ENCODE measurements at regions not wholly inside any gene's neighbourhood (a gene's known extent, or its start where the extent isn't known, plus 50 kb on each side); places are given as distances from the start of the nearest gene placed in this dataset.
A peak's percentile ranks its signal among the peaks of the same experiment; 100 is the strongest.

DNA sequence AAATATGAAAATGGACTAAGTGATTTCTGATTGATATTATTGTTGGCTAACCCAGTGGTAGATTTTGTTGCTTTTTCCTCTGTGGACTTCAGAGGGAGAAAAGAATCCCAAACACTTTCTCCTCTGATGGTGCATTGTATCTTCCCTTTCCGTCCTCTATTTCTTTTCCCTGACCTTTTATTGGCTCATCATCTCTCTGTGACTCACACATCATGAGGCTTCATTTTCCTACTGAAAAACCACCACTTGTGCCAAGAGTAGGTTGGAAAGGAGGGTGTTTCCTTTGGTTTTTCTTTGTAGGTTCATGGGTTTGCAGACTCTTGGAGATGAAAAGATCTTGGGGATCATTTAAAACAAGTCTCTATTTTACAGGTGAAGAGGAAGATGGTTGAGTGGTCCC, 311.7 kb upstream of the JAG1 start:
- H3K27ac ChIP-seq, result peak overlapping the region in 7 of 12 donors; percentile 7 to 59 (median 52)
- DNase-seq (no peak), ATAC-seq (peak in 2 of 4 donors; percentile 23 to 37)
- 28 to 39% (median 31%) methylated on average over 1 of the region's 1 CpG for WGBS, 4 donors
- H3K4me3 ChIP-seq, result no peak overlapping the region
- intact Hi-C loops (cut with DNase I), result loop anchor here in 1 of 10 donors (10.0 kb wide), 1 partner anchor 311 kb away; the partner anchor contains the start of gene JAG1
- H3K27me3 ChIP-seq, result no peaks in the 10 kb centered on the region
- peaks cover 0 to 41% (median 16%) of the 10 kb centered on the region in 12 donors for H3K4me1 ChIP-seq
- H3K9me3 ChIP-seq, result no peaks in the 10 kb centered on the region
- H3K36me3 ChIP-seq, result no peaks in the 10 kb centered on the region
- TF ChIP-seq, protein P1, sequence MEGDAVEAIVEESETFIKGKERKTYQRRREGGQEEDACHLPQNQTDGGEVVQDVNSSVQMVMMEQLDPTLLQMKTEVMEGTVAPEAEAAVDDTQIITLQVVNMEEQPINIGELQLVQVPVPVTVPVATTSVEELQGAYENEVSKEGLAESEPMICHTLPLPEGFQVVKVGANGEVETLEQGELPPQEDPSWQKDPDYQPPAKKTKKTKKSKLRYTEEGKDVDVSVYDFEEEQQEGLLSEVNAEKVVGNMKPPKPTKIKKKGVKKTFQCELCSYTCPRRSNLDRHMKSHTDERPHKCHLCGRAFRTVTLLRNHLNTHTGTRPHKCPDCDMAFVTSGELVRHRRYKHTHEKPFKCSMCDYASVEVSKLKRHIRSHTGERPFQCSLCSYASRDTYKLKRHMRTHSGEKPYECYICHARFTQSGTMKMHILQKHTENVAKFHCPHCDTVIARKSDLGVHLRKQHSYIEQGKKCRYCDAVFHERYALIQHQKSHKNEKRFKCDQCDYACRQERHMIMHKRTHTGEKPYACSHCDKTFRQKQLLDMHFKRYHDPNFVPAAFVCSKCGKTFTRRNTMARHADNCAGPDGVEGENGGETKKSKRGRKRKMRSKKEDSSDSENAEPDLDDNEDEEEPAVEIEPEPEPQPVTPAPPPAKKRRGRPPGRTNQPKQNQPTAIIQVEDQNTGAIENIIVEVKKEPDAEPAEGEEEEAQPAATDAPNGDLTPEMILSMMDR (IDR thresholded peaks at IDR 0.05), result no peak
- TF ChIP-seq POLR2A (IDR thresholded peaks at IDR 0.05), result no peak

DNA sequence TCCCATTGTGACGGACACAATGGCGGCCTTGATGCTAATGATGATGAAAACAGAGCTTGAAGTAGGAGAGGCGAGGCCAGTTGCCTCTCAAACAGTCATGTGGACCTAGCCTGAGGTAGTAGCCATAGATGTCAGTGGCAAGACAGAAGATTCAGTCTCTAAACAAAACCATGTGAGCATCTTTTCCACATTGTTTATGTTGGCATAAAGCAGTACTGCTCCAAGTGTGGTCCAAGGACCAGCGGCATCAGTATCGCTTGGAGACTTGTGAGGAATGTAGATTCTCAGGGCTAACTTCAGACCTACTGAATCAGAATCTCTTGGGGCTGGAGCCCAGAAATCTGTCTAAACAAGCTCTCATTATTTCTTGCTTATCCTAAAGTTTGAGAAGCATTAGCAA, 312.8 kb upstream of the JAG1 start:
- H3K36me3 ChIP-seq, result no peaks in the 10 kb centered on the region
- no peak overlapping the region for H3K4me3 ChIP-seq
- H3K9me3 ChIP-seq, result no peaks in the 10 kb centered on the region
- peak overlapping the region in 2 of 12 donors; percentile 55 to 59 for H3K27ac ChIP-seq
- DNase-seq, result no peak
- intact Hi-C loops (cut with DNase I), result loop anchor here in 1 of 10 donors (10.0 kb wide), 1 partner anchor 312 kb away; the partner anchor contains the start of gene JAG1
- TF ChIP-seq POLR2A (IDR thresholded peaks at IDR 0.05), result no peak
- TF ChIP-seq, protein P1 (IDR thresholded peaks at IDR 0.05), result no peak
- no peaks in the 10 kb centered on the region for H3K27me3 ChIP-seq
- 88 to 93% (median 92%) methylated on average over 5 of the region's 5 CpGs for WGBS, 4 donors
- ATAC-seq, result no peak
- H3K4me1 ChIP-seq, result peaks cover 0 to 41% (median 16%) of the 10 kb centered on the region in 12 donors

DNA sequence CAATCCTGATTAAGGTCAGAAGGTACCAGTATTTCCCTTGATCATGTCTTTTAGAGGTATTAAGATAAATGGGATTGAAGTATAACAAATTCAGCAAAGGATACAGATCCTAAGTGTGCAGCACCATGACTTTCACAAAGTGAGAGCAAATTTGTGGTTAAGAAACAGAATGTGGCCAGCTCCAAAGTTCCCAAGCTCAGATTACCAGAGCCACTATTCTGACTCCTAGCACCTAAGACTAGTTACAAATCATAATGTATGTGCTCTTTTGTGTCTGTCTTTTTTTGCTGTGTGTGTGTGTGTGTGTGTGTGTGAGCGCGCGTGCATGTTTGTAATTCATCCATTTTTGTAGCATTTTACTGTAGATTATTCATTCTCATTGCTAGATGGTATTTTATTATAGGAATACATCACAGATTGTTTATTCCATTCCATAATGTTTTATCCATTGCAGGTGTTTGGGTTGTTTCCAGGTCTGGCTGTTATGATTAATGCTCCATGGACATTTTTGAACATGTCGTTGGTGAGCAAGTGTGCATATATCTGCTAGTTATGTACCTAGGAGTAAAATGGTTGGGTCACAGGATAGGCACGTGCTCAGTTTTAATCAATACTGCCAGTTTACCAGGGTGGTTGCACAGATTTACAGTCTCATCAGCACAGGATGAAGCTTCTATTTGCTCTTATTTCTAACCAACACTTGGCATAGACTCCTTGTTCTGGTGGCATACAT, 314.0 kb upstream of the JAG1 start:
- intact Hi-C loops (cut with DNase I), result loop anchor here in 1 of 10 donors (10.0 kb wide), 1 partner anchor 313 kb away; the partner anchor contains the start of gene JAG1
- Histone ChIP-seq H3K27ac (no peak overlapping the region), H3K4me1 (peaks cover 0 to 39% (median 11%) of the 10 kb centered on the region in 12 donors), H3K9me3 (no peaks in the 10 kb centered on the region), H3K4me3 (no peak overlapping the region), H3K36me3 (no peaks in the 10 kb centered on the region), H3K27me3 (no peaks in the 10 kb centered on the region)
- DNase-seq, result no peak
- no peak for ATAC-seq
- TF ChIP-seq, protein P1 (IDR thresholded peaks at IDR 0.05), result no peak
- no peak for TF ChIP-seq POLR2A (IDR thresholded peaks at IDR 0.05)
- 69 to 92% (median 78%) methylated on average over 5 of the region's 5 CpGs for WGBS, 4 donors

DNA sequence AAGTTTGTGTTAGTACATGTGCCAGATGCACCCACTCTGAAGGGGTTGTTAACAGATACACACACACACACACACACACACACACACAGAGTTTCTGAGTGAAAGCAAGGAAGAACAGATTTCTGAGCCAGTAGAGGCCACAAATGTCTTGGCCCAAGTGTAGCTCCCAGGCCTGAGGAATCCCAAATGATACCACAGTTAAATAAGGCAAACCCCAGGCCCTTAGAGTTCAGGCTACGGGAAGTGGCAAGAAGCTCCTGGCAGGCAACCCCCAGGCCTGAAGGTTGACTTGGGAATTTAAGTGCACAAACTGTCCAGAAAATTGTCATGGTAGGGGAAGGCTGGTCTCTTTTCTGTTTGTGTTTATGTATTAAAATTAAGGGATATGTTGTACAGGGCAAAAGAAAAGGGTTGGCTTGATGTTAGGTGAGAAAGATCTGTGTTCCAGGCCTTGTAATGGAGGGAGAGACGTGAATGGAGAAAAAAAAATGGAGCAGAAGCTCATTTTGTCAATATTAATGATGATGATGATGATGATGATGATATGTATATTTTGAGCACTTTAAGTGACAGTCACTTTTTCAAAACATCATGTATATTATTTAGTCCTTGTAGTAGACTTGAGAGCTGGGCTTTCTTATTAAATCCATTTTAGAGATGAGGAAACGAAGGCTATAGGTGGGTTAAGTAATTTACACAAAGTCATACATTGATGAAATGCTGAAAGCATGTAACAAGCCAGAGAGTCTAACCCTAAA, 317.0 kb upstream of the JAG1 start:
- H3K9me3 ChIP-seq, result no peaks in the 10 kb centered on the region
- H3K36me3 ChIP-seq, result no peaks in the 10 kb centered on the region
- no peak for DNase-seq
- WGBS, 4 donors, result 87 to 98% (median 89%) methylated on average over 3 of the region's 3 CpGs
- no peak overlapping the region for H3K4me3 ChIP-seq
- intact Hi-C loops (cut with DNase I), result loop anchor here in 1 of 10 donors (10.0 kb wide), 1 partner anchor 296 kb away; no protein-coding TSS in a partner anchor
- no peak for ATAC-seq
- no peak for TF ChIP-seq POLR2A (IDR thresholded peaks at IDR 0.05)
- TF ChIP-seq, protein P1 (IDR thresholded peaks at IDR 0.05), result no peak
- H3K4me1 ChIP-seq, result peaks cover 0 to 19% (median 0%) of the 10 kb centered on the region in 12 donors
- H3K27me3 ChIP-seq, result no peaks in the 10 kb centered on the region
- no peak overlapping the region for H3K27ac ChIP-seq
